ENCODE measurements at regions not wholly inside any gene's neighbourhood (a gene's known extent, or its start where the extent isn't known, plus 50 kb on each side); places are given as distances from the start of the nearest gene placed in this dataset.

- no peak for TF ChIP-seq ZNF232 (CRISPR knock-in tag; IDR thresholded peaks at IDR 0.05)
- no peak for TF ChIP-seq CTCF (IDR thresholded peaks at IDR 0.05)
- TF ChIP-seq JUN (CRISPR knock-in tag; IDR thresholded peaks at IDR 0.05): no peak
- no peak for TF ChIP-seq ZNF416 (CRISPR knock-in tag; IDR thresholded peaks at IDR 0.05)
- TF ChIP-seq FOXP1 (CRISPR knock-in tag; IDR thresholded peaks at IDR 0.05; ENCODE audit: borderline replicate concordance): no peak
- TF ChIP-seq USF1 (CRISPR knock-in tag; IDR thresholded peaks at IDR 0.05): no peak
- no peak for TF ChIP-seq MAX (CRISPR knock-in tag; IDR thresholded peaks at IDR 0.05)
- no peak for TF ChIP-seq MLX (CRISPR knock-in tag; IDR thresholded peaks at IDR 0.05)
- no peak for TF ChIP-seq KAT7 (CRISPR knock-in tag; IDR thresholded peaks at IDR 0.05; ENCODE audit: borderline replicate concordance)
- no peak for TF ChIP-seq ZNF317 (CRISPR knock-in tag; IDR thresholded peaks at IDR 0.05; ENCODE audit: borderline replicate concordance, low read depth)
- TF ChIP-seq ZBTB21 (CRISPR knock-in tag; IDR thresholded peaks at IDR 0.05; ENCODE audit: borderline replicate concordance): no peak
- no peak for TF ChIP-seq ZNF396 (CRISPR knock-in tag; IDR thresholded peaks at IDR 0.05; ENCODE audit: borderline replicate concordance)
These were observed 763.8 kb downstream of the SLITRK5 start for GRCh38 chr13:88434953-88435352.
